ENCODE measurements at regions not wholly inside any gene's neighbourhood (a gene's known extent, or its start where the extent isn't known, plus 50 kb on each side); places are given as distances from the start of the nearest gene placed in this dataset.

- no peaks in the 10 kb centered on the region for H3K4me1 ChIP-seq (ENCODE audit: control insufficient read depth in 4 of 4, insufficient read depth in 4 of 4, low read length in 3 of 4)
- TF ChIP-seq, protein P1, sequence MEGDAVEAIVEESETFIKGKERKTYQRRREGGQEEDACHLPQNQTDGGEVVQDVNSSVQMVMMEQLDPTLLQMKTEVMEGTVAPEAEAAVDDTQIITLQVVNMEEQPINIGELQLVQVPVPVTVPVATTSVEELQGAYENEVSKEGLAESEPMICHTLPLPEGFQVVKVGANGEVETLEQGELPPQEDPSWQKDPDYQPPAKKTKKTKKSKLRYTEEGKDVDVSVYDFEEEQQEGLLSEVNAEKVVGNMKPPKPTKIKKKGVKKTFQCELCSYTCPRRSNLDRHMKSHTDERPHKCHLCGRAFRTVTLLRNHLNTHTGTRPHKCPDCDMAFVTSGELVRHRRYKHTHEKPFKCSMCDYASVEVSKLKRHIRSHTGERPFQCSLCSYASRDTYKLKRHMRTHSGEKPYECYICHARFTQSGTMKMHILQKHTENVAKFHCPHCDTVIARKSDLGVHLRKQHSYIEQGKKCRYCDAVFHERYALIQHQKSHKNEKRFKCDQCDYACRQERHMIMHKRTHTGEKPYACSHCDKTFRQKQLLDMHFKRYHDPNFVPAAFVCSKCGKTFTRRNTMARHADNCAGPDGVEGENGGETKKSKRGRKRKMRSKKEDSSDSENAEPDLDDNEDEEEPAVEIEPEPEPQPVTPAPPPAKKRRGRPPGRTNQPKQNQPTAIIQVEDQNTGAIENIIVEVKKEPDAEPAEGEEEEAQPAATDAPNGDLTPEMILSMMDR (IDR thresholded peaks at IDR 0.05; ENCODE audit: low read depth, low read length, missing input control): no peak
- TF ChIP-seq RXRA (IDR thresholded peaks at IDR 0.05): no peak
- TF ChIP-seq, protein P2, sequence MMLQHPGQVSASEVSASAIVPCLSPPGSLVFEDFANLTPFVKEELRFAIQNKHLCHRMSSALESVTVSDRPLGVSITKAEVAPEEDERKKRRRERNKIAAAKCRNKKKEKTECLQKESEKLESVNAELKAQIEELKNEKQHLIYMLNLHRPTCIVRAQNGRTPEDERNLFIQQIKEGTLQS (IDR thresholded peaks at IDR 0.05): no peak
- no peak for TF ChIP-seq MAX (IDR thresholded peaks at IDR 0.05)
- TF ChIP-seq YY1 (IDR thresholded peaks at IDR 0.05): no peak
- no peak for TF ChIP-seq JUND (IDR thresholded peaks at IDR 0.05)
- TF ChIP-seq FOXA1 (IDR thresholded peaks at IDR 0.05): no peak
- no peak overlapping the region for H3K27ac ChIP-seq (ENCODE audit: low read depth in 1 of 2, low read length in 2 of 2)
- 52% methylated on average over 1 of the region's 1 CpG for WGBS
- peaks cover 0 to 2% (median 0%) of the 10 kb centered on the region in 4 donors for H3K27me3 ChIP-seq (ENCODE audit: control insufficient read depth in 4 of 4, insufficient read depth in 4 of 4, low read length in 3 of 4)
- no peaks in the 10 kb centered on the region for H3K36me3 ChIP-seq (ENCODE audit: control insufficient read depth in 4 of 4, insufficient read depth in 3 of 4, low read depth in 1 of 4, low read length in 3 of 4)
- H3K9me3 ChIP-seq (ENCODE audit: control insufficient read depth in 4 of 4, low read length in 3 of 4): no peaks in the 10 kb centered on the region
- no peak overlapping the region for H3K9ac ChIP-seq (ENCODE audit: low read depth in 1 of 2, low read length in 2 of 2)
- DNase-seq (ENCODE audit: low spot score): no peak
- H3K4me3 ChIP-seq (ENCODE audit: low read depth in 1 of 3, low read length in 3 of 3): no peak overlapping the region
Observed at GRCh38 chr5:174252121-174252520, 206.6 kb downstream of the NSG2 start.

- Histone ChIP-seq H3K9ac (ENCODE audit: low read depth in 1 of 2, low read length in 2 of 2) (no peak overlapping the region), H3K27ac (ENCODE audit: low read depth in 1 of 2, low read length in 2 of 2) (no peak overlapping the region), H3K36me3 (ENCODE audit: control insufficient read depth in 4 of 4, insufficient read depth in 3 of 4, low read depth in 1 of 4, low read length in 3 of 4) (no peaks in the 10 kb centered on the region), H3K4me3 (ENCODE audit: low read depth in 1 of 3, low read length in 3 of 3) (no peak overlapping the region), H3K27me3 (ENCODE audit: control insufficient read depth in 4 of 4, insufficient read depth in 4 of 4, low read length in 3 of 4) (no peaks in the 10 kb centered on the region), H3K9me3 (ENCODE audit: control insufficient read depth in 4 of 4, low read length in 3 of 4) (peaks cover 0 to 3% (median 2%) of the 10 kb centered on the region in 4 donors), H3K4me1 (ENCODE audit: control insufficient read depth in 4 of 4, insufficient read depth in 4 of 4, low read length in 3 of 4) (no peaks in the 10 kb centered on the region)
- whole genome bisulfite sequencing: 68% methylated on average over 8 of the region's 8 CpGs
- no peak for DNase-seq (ENCODE audit: low spot score)
- TF ChIP-seq FOXA2 (IDR thresholded peaks at IDR 0.05) (no peak), TAF1 (conservative IDR thresholded peaks at IDR 0.05) (no peak)
Observed at GRCh38 chr5:174259696-174260420, 214.4 kb downstream of the NSG2 start.

- Histone ChIP-seq H3K4me3 (ENCODE audit: low read depth in 1 of 3, low read length in 3 of 3) (no peak overlapping the region), H3K27ac (ENCODE audit: low read depth in 1 of 2, low read length in 2 of 2) (no peak overlapping the region), H3K27me3 (ENCODE audit: control insufficient read depth in 4 of 4, insufficient read depth in 4 of 4, low read length in 3 of 4) (no peaks in the 10 kb centered on the region), H3K9ac (ENCODE audit: low read depth in 1 of 2, low read length in 2 of 2) (no peak overlapping the region), H3K36me3 (ENCODE audit: control insufficient read depth in 4 of 4, insufficient read depth in 3 of 4, low read depth in 1 of 4, low read length in 3 of 4) (no peaks in the 10 kb centered on the region), H3K4me1 (ENCODE audit: control insufficient read depth in 4 of 4, insufficient read depth in 4 of 4, low read length in 3 of 4) (no peaks in the 10 kb centered on the region), H3K9me3 (ENCODE audit: control insufficient read depth in 4 of 4, low read length in 3 of 4) (no peaks in the 10 kb centered on the region)
- no peak for DNase-seq (ENCODE audit: low spot score)
- TF ChIP-seq JUND (IDR thresholded peaks at IDR 0.05) (no peak), TAF1 (conservative IDR thresholded peaks at IDR 0.05) (no peak)
- 11% methylated on average over 1 of the region's 1 CpG for WGBS
Observed at GRCh38 chr5:174271316-174271715, 225.8 kb downstream of the NSG2 start.

GRCh38 chr5:174272671-174273070 is 227.2 kb downstream of the NSG2 start:
- Histone ChIP-seq H3K27ac (ENCODE audit: low read depth in 1 of 2, low read length in 2 of 2) (no peak overlapping the region), H3K9me3 (ENCODE audit: control insufficient read depth in 4 of 4, low read length in 3 of 4) (no peaks in the 10 kb centered on the region), H3K9ac (ENCODE audit: low read depth in 1 of 2, low read length in 2 of 2) (no peak overlapping the region), H3K27me3 (ENCODE audit: control insufficient read depth in 4 of 4, insufficient read depth in 4 of 4, low read length in 3 of 4) (no peaks in the 10 kb centered on the region), H3K4me3 (ENCODE audit: low read depth in 1 of 3, low read length in 3 of 3) (no peak overlapping the region), H3K36me3 (ENCODE audit: control insufficient read depth in 4 of 4, insufficient read depth in 3 of 4, low read depth in 1 of 4, low read length in 3 of 4) (no peaks in the 10 kb centered on the region), H3K4me1 (ENCODE audit: control insufficient read depth in 4 of 4, insufficient read depth in 4 of 4, low read length in 3 of 4) (no peaks in the 10 kb centered on the region)
- WGBS: 69% methylated on average over 2 of the region's 2 CpGs
- no peak for DNase-seq (ENCODE audit: low spot score)
- TF ChIP-seq NR2F2 (IDR thresholded peaks at IDR 0.05) (no peak), YY1 (IDR thresholded peaks at IDR 0.05) (no peak), REST (IDR thresholded peaks at IDR 0.05) (no peak), SP1 (IDR thresholded peaks at IDR 0.05) (no peak), FOXA1 (IDR thresholded peaks at IDR 0.05) (no peak), MAX (IDR thresholded peaks at IDR 0.05) (no peak), HNF4G (IDR thresholded peaks at IDR 0.05) (no peak), JUND (IDR thresholded peaks at IDR 0.05) (no peak), ZBTB33 (IDR thresholded peaks at IDR 0.05) (no peak)
- TF ChIP-seq, protein P2 (IDR thresholded peaks at IDR 0.05): no peak
